Breast epithelium (tissue), 3 donors: ENCODE measurements at regions not wholly inside any gene's neighbourhood (a gene's known extent, or its start where the extent isn't known, plus 50 kb on each side); places are given as distances from the start of the nearest gene placed in this dataset.

Source experiments
- CTCF ChIP-seq, 3 donors: fragments of 450-650 bp; IDR thresholded peaks; one replicate each; pipeline ENCODE4 v1.5.1; 2016 to 2017; ENCODE audit warnings: antibody characterized with exemption in 3 of 3, mild to moderate bottlenecking in 3 of 3, moderate library complexity in 3 of 3
- POLR2A ChIP-seq: fragments of 450-650 bp; IDR thresholded peaks from one replicate; pipeline ENCODE4 v1.6.1; 2016; ENCODE audit warnings: antibody characterized with exemption, mild to moderate bottlenecking, moderate library complexity
- POLR2AphosphoS5 ChIP-seq, 3 donors: sonication (generic); formaldehyde crosslinking; IDR thresholded peaks; one replicate each; pipeline ENCODE4 v1.6.1; 2017; ENCODE audit warnings: antibody characterized with exemption in 3 of 3

GRCh38 chr13:32894589-32895001, 121.6 kb upstream of the KL start:
- no peak for TF ChIP-seq CTCF (IDR thresholded peaks at IDR 0.05)
- no peak for TF ChIP-seq POLR2AphosphoS5 (IDR thresholded peaks at IDR 0.05)
- no peak for TF ChIP-seq POLR2A
